ENCODE measurements at regions not wholly inside any gene's neighbourhood (a gene's known extent, or its start where the extent isn't known, plus 50 kb on each side); places are given as distances from the start of the nearest gene placed in this dataset.

DNA sequence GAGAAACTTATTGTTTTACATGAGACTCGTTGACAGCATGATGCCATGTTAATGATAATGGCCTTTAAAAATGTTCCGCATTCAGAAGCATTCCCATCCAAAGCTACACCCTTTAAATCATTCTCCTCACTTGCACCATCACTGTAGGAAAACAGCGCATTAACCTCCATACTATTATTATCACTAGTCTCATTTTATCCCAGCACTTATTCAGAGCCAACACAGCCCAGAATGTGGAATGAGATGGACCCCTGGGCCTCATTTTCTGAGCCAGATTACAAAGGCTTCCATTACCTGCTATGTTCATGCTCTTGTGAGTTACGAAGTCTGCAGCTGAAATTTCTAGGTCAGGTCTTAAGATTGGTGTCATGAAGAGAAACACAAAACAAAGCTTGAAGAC lies 159.4 kb downstream of the HS3ST3A1 start:
- no peaks in the 10 kb centered on the region for H3K27me3 Mint-ChIP-seq (ENCODE audit: low read depth)
- H3K36me3 Mint-ChIP-seq (ENCODE audit: low read depth) = no peaks in the 10 kb centered on the region

DNA sequence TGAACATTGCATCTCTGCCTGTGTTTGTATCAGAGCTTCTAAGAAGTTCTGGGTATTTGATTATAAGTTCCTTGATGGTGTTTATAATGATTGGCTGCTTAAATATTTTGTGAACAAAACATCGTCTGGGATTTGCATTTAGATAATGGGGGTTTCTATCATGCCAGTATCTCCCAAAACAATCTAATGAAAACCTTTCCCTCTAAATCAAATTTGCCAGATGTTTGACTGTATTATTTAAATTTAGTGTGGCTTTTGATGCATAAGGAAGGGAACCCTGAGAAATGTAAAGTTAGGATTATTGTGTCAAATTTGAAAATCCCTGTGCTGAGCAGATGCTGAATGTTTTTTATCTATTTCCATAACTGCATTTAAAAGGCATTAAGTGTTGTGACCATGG lies 159.9 kb downstream of the HS3ST3A1 start:
- no peaks in the 10 kb centered on the region for H3K4me1 Mint-ChIP-seq (ENCODE audit: low read depth)
- H3K36me3 Mint-ChIP-seq (ENCODE audit: low read depth) = no peaks in the 10 kb centered on the region
- H3K4me3 Mint-ChIP-seq = no peak overlapping the region
- H3K9me3 Mint-ChIP-seq = no peaks in the 10 kb centered on the region
- no peak overlapping the region for H3K27ac Mint-ChIP-seq
- H3K27me3 Mint-ChIP-seq (ENCODE audit: low read depth) = no peaks in the 10 kb centered on the region

More for the DNA sequence above, 159.4 kb downstream of the HS3ST3A1 start:
- Mint-ChIP-seq H3K4me1 (ENCODE audit: low read depth) (no peaks in the 10 kb centered on the region), H3K9me3 (no peaks in the 10 kb centered on the region), H3K4me3 (no peak overlapping the region), H3K27ac (no peak overlapping the region)

GRCh38 chr17:13437966-13438779 lies 163.6 kb downstream of the HS3ST3A1 start:
- H3K9me3 Mint-ChIP-seq = peaks cover 3% of the 10 kb centered on the region
- no peaks in the 10 kb centered on the region for H3K27me3 Mint-ChIP-seq (ENCODE audit: low read depth)
- no peaks in the 10 kb centered on the region for H3K36me3 Mint-ChIP-seq (ENCODE audit: low read depth)
- no peak overlapping the region for H3K27ac Mint-ChIP-seq
- no peak overlapping the region for H3K4me3 Mint-ChIP-seq
- no peaks in the 10 kb centered on the region for H3K4me1 Mint-ChIP-seq (ENCODE audit: low read depth)

DNA sequence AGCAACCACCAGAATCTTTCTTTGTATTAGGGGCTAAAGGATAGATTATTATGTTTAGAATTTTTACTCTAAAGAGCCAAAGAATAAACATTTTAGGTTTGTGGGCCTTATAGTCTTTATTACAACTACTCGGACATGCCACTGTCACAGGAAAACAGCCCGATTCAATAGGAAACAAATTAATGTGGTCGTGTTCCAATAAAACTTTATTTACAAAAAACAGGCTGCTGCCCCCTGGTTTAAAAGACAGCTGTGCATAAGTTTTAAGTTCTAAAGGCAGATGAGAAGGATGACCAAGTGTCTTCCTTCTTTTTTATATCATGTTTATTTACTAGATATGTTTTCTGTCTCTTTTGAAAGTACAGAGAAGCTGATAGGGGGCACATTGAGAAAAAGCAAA lies 166.5 kb downstream of the HS3ST3A1 start:
- Mint-ChIP-seq H3K27ac (no peak overlapping the region), H3K27me3 (ENCODE audit: low read depth) (no peaks in the 10 kb centered on the region), H3K9me3 (peaks cover 3% of the 10 kb centered on the region), H3K36me3 (ENCODE audit: low read depth) (no peaks in the 10 kb centered on the region), H3K4me3 (no peak overlapping the region), H3K4me1 (ENCODE audit: low read depth) (no peaks in the 10 kb centered on the region)

DNA sequence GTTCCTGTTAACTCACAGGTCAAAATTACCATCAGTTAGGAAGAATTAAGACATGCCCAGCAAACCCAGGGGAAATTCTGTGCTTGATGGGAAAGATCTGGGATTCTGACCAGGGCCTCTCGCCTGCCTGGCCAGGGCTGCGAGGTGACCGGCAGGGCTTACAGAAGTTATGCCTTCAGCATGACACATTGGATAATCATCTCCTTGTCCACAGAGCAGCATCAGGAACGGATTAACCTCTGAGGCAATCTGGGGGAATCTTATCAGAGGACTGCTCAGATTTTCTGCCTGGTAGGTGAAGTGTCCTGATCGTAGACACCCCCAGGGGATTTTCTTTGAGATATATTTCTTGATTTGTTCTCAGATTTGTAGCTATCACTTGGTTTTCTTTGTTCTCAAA lies 172.5 kb downstream of the HS3ST3A1 start:
- no peaks in the 10 kb centered on the region for H3K9me3 Mint-ChIP-seq
- H3K4me3 Mint-ChIP-seq = no peak overlapping the region
- H3K4me1 Mint-ChIP-seq (ENCODE audit: low read depth) = no peaks in the 10 kb centered on the region
- H3K27ac Mint-ChIP-seq = no peak overlapping the region
- H3K27me3 Mint-ChIP-seq (ENCODE audit: low read depth) = no peaks in the 10 kb centered on the region
- no peaks in the 10 kb centered on the region for H3K36me3 Mint-ChIP-seq (ENCODE audit: low read depth)

- Mint-ChIP-seq H3K36me3 (ENCODE audit: low read depth) (no peaks in the 10 kb centered on the region), H3K27me3 (ENCODE audit: low read depth) (no peaks in the 10 kb centered on the region), H3K9me3 (no peaks in the 10 kb centered on the region), H3K4me1 (ENCODE audit: low read depth) (no peaks in the 10 kb centered on the region), H3K27ac (no peak overlapping the region), H3K4me3 (no peak overlapping the region)
Observed at GRCh38 chr17:13428611-13429042, 173.1 kb downstream of the HS3ST3A1 start.

DNA sequence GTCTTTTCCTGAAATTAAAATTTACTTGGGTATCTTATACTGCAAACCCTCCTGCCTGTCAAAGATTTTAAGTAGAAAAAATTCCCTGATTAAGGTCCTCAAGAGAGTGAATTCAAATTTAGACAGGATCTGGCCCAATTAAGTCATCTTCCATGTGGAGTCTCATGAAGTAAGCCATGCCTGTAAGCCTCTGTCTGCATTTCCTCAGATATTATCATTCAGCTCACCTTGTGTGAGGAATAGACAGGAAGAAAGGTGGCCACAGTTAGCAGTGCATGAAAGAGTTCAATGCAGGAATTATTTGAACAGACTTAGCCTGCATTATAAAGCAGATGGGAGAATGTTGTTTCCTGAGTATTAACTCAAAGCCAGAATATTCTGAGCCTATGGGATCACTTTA lies 174.7 kb downstream of the HS3ST3A1 start:
- Mint-ChIP-seq H3K36me3 (ENCODE audit: low read depth) (no peaks in the 10 kb centered on the region), H3K27ac (no peak overlapping the region), H3K27me3 (ENCODE audit: low read depth) (no peaks in the 10 kb centered on the region), H3K4me1 (ENCODE audit: low read depth) (no peaks in the 10 kb centered on the region), H3K4me3 (no peak overlapping the region), H3K9me3 (no peaks in the 10 kb centered on the region)

DNA sequence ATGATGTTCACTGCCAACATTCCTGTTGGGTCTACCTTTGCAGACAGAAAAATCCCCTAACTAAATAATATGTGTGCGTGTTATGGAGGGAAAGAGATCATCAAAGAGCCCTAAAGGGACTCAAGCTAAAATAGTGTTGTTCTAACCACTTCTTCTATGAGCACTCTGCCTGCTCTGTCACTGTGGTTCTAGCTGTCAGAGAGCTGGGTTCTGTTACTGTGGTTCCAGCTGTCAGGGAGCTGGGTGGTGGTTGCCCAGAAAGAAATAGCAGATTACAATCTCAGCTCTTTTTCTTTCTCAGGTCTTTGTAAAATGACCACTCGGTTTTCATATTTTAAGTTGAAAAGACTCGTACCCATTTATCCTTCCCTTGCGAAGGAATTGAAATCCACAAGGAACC lies 176.3 kb downstream of the HS3ST3A1 start:
- H3K9me3 Mint-ChIP-seq = peaks cover 6% of the 10 kb centered on the region
- H3K27ac Mint-ChIP-seq = no peak overlapping the region
- no peaks in the 10 kb centered on the region for H3K36me3 Mint-ChIP-seq (ENCODE audit: low read depth)
- no peaks in the 10 kb centered on the region for H3K4me1 Mint-ChIP-seq (ENCODE audit: low read depth)
- no peak overlapping the region for H3K4me3 Mint-ChIP-seq
- no peaks in the 10 kb centered on the region for H3K27me3 Mint-ChIP-seq (ENCODE audit: low read depth)

- Mint-ChIP-seq H3K4me1 (ENCODE audit: low read depth) (no peaks in the 10 kb centered on the region), H3K4me3 (no peak overlapping the region), H3K27me3 (ENCODE audit: low read depth) (no peaks in the 10 kb centered on the region), H3K27ac (no peak overlapping the region), H3K9me3 (peaks cover 6% of the 10 kb centered on the region), H3K36me3 (ENCODE audit: low read depth) (no peaks in the 10 kb centered on the region)
Observed at GRCh38 chr17:13421581-13422130, 180.1 kb downstream of the HS3ST3A1 start.

- Mint-ChIP-seq H3K4me3 (no peak overlapping the region), H3K4me1 (ENCODE audit: low read depth) (no peaks in the 10 kb centered on the region), H3K27me3 (ENCODE audit: low read depth) (no peaks in the 10 kb centered on the region), H3K9me3 (peaks cover 6% of the 10 kb centered on the region), H3K27ac (no peak overlapping the region), H3K36me3 (ENCODE audit: low read depth) (no peaks in the 10 kb centered on the region)
Observed at GRCh38 chr17:13420878-13421277, 180.9 kb downstream of the HS3ST3A1 start.

DNA sequence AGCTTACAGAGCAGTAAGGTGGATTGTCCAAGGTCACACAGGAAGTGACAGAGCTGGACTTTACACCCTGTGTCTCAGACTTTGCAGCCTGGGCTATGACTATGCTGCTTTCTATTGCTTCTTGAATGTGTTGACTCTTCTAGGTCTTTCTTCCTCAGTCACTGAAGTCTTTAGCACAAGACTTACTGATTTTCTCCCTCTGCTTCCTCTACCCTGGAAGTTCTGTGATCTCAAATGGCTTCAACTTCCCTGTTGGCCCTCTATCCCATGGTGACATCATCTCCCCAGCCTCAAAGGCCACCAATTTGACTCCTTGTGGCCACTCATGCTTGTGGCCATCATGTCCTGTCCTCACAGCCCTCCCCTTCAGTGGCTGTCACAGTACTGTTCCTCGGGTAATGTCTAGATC lies 181.3 kb downstream of the HS3ST3A1 start:
- H3K27me3 Mint-ChIP-seq (ENCODE audit: low read depth) = no peaks in the 10 kb centered on the region
- H3K4me3 Mint-ChIP-seq = no peak overlapping the region
- H3K36me3 Mint-ChIP-seq (ENCODE audit: low read depth) = no peaks in the 10 kb centered on the region
- no peak overlapping the region for H3K27ac Mint-ChIP-seq
- H3K4me1 Mint-ChIP-seq (ENCODE audit: low read depth) = no peaks in the 10 kb centered on the region
- H3K9me3 Mint-ChIP-seq = peaks cover 8% of the 10 kb centered on the region

- no peaks in the 10 kb centered on the region for H3K36me3 Mint-ChIP-seq (ENCODE audit: low read depth)
- H3K4me1 Mint-ChIP-seq (ENCODE audit: low read depth) = no peaks in the 10 kb centered on the region
- no peaks in the 10 kb centered on the region for H3K27me3 Mint-ChIP-seq (ENCODE audit: low read depth)
- no peak overlapping the region for H3K27ac Mint-ChIP-seq
- peaks cover 12% of the 10 kb centered on the region for H3K9me3 Mint-ChIP-seq
- H3K4me3 Mint-ChIP-seq = no peak overlapping the region
Observed at GRCh38 chr17:13419676-13420075, 182.1 kb downstream of the HS3ST3A1 start.

DNA sequence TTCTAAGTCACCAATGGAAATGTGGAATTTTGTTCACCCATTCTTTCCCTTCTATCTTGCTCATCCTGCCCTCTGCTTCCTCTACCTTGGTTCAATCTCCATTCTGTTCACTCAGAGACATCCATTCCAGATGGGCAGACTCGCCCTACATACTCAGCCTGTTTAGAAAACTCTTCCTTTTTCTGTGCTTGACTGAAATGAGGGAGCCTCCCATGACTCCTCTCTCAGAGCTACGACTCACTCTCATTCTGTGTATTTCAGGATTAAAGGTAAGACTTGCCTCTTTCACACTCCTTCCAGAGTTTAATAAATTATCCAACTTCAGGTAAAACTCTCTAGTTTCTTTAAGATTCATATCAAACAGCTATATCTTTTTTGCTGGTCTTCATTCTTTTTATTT lies 182.8 kb downstream of the HS3ST3A1 start:
- Mint-ChIP-seq H3K27me3 (ENCODE audit: low read depth) (no peaks in the 10 kb centered on the region), H3K9me3 (peaks cover 12% of the 10 kb centered on the region), H3K27ac (no peak overlapping the region), H3K4me3 (no peak overlapping the region), H3K36me3 (ENCODE audit: low read depth) (no peaks in the 10 kb centered on the region), H3K4me1 (ENCODE audit: low read depth) (no peaks in the 10 kb centered on the region)

- H3K27ac Mint-ChIP-seq = no peak overlapping the region
- H3K4me1 Mint-ChIP-seq (ENCODE audit: low read depth) = no peaks in the 10 kb centered on the region
- H3K27me3 Mint-ChIP-seq (ENCODE audit: low read depth) = no peaks in the 10 kb centered on the region
- H3K36me3 Mint-ChIP-seq (ENCODE audit: low read depth) = no peaks in the 10 kb centered on the region
- H3K4me3 Mint-ChIP-seq = no peak overlapping the region
- H3K9me3 Mint-ChIP-seq = peaks cover 12% of the 10 kb centered on the region
Observed at GRCh38 chr17:13417381-13417950, 184.3 kb downstream of the HS3ST3A1 start.

- H3K4me3 Mint-ChIP-seq = no peak overlapping the region
- no peaks in the 10 kb centered on the region for H3K4me1 Mint-ChIP-seq (ENCODE audit: low read depth)
- no peaks in the 10 kb centered on the region for H3K27me3 Mint-ChIP-seq (ENCODE audit: low read depth)
- H3K9me3 Mint-ChIP-seq = peaks cover 11% of the 10 kb centered on the region
- no peak overlapping the region for H3K27ac Mint-ChIP-seq
- no peaks in the 10 kb centered on the region for H3K36me3 Mint-ChIP-seq (ENCODE audit: low read depth)
Observed at GRCh38 chr17:13416748-13417363, 184.9 kb downstream of the HS3ST3A1 start.
